NCI-H774 (cell line): ENCODE measurements at regions not wholly inside any gene's neighbourhood (a gene's known extent, or its start where the extent isn't known, plus 50 kb on each side); places are given as distances from the start of the nearest gene placed in this dataset.
"Not testable (repeated sequence)": the region's sequence is repeated elsewhere in the genome, so short reads cannot be mapped to it uniquely, and the experiment has no call there.

Source experiments
- DNase-seq: peaks from one replicate; lab custom pipeline; 2025; lab: John Stamatoyannopoulos, UW

DNA sequence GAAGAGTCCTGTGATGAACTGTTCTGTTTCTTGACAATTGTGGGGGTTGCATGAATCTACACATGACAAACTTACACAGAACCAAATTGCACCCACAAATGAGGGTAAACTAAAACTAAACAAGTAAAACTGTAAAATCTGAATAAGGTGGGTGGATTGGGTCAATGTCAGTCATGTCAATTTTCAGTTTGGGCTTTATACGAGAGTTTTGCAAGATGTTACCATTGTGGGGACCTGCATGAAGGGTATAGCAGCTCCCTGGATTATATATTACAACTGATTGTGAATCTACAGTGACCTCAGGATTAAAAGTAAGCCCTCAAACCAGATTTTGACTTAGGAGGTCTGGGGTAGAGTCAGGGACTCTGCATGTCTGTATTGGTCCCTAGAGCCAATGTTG lies 101.5 kb upstream of the LHX5 start:
- no peak for DNase-seq

DNA sequence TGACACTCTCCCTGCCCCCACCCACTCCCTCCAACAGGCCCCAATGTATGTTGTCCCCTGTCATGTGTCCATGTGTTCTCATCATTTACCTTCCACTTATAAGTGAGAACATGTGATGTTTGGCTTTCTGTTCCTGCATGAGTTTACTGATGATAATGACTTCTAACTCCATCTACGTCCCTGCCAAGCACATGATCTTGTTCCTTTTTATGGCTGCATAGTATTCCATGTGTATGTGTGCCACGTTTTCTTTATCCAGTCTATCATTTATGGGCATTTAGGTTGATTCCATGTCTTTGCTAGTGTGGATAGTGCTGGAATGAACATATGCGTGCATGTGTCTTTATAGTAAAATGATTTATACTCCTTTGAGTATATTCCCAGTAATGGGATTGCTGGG lies 100.0 kb upstream of the LHX5 start:
- no peak for DNase-seq

GRCh38 chr12:113569806-113570205 lies 98.1 kb upstream of the LHX5 start:
- no peak for DNase-seq

- no peak for DNase-seq
These were observed 96.3 kb upstream of the LHX5 start for GRCh38 chr12:113568021-113568420.

DNA sequence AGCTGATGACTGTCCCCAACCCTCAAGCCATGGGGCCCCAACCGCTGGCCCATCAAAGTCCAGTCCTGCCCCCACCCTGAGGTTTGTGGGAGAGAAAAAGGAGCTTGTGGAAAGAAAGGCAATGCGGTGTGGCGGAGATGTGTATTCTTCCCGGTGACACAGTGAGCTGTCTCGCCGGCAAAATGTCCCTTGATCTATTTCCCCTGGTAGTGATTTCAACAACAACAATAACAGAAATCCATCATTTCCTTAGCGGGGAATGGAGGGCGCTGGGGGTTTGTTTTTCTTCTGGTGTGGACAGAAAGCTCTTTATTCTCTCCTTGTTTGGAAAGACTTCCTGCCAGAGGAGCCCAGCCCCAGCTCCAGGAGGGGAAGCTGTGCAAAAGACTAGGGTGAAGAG lies 93.7 kb upstream of the LHX5 start:
- DNase-seq, result no peak

- DNase-seq, result no peak
These were observed 89.6 kb upstream of the LHX5 start for GRCh38 chr12:113561068-113561780.

DNA sequence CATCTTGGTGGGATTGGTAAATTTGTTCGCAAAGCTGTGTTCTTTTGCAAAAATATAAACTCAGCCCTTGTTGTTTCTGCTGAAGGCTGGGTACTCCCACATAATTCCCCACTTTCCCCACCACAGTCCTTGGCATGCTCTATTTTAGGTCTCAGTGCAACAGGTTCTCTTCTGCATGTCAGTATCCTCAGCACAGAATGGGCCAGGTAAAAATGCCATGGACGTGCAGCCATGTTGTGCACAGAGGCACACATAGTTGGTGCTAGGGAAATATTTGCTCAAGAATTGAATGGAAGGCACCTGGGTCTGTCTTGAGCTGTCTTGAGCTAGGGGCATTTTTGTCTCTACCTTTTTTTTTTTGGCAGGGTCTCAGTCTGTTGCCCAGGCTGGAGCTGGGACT lies 87.8 kb upstream of the LHX5 start:
- DNase-seq, result no peak

GRCh38 chr12:113555226-113555625 lies 83.6 kb upstream of the LHX5 start:
- no peak for DNase-seq

GRCh38 chr12:113552760-113553159 lies 81.1 kb upstream of the LHX5 start:
- no peak for DNase-seq

- no peak for DNase-seq
These were observed 79.9 kb upstream of the LHX5 start for GRCh38 chr12:113551563-113551962.

DNA sequence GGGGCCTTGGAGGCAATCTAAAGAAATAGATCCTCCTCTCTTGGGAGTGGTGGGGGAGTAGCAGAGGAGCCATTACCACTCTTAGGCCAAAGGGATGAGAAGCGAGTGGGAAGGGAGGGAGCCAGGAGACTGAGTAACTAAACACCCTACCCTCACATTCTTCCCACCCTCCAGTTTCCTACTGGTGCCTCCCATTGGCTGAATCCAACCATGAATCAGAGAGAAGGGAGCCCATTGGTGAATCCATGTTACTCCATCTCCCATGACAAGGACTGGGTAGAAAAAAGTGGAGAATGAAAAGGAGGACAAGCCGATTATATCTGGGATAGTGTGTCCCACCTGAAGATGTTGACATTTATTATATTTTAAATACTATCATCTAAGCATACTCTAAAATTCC lies 76.8 kb upstream of the LHX5 start:
- DNase-seq, result no peak

DNA sequence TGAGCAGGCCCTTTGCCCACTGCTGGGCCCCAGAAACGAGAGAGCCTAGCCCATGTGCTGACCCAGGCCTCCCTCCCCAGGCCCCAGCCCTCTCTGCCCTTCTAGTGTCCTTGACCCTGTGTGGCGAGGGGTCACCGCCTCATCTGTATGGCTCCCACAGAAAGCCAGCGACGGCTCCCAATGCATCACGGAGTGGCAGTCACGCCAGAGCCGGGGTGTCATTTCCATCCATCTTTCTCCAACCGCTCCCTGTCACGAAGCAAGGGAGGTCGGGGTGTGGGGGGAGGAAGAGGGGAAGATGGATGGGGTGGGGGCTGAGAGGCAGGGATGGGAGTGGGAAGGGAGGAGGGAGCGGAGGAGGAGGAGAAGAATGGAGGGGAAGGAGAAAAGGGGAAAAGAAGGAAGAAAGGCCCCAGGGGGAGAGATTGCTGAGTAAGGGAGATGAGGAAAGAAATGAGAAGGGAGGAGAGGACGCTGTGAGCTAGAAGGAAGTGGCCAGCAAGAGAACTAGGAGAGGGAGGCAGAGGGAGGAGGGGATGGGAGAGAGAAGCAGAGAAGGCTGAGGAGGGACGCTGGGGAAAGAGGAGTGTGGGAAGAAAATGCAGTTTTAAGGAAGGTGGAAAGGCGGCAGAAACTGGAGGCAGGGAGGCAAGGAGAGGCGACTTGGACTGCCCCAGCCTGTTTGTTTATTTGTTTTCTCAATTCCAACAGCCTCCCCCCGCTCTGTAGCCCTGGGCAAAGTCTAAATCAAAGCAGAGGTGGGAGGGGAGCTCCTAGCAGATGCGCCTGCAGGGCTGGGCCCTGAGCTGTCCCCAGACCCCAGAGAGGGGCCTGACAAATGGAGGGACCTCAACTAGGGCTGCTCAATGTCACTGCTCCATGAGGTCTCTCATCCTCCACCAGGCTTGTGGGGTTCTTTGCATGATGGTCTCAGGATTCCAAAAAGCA lies 75.5 kb upstream of the LHX5 start:
- no peak for DNase-seq

DNA sequence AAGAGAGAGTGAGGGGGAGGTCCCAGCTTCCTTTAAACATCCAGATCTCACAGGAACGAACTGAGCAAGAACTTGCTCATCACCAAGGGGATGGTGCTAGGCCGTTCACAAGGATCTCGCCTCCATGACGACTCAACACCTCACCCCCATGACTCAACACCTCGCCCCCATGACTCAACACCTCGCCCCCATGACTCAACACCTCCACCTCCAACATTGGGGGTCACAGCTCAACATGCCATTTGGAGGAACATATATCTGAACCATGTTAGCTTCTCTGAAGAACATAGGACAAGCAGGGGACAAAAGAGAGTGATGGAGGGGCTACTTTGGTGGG lies 66.0 kb upstream of the LHX5 start:
- DNase-seq, result no peak

GRCh38 chr12:113537046-113537750 lies 65.5 kb upstream of the LHX5 start:
- DNase-seq, result no peak

- no peak for DNase-seq
These were observed 63.4 kb upstream of the LHX5 start for GRCh38 chr12:113535100-113535499.

- no peak for DNase-seq
These were observed 62.9 kb upstream of the LHX5 start for GRCh38 chr12:113534555-113534954.

DNA sequence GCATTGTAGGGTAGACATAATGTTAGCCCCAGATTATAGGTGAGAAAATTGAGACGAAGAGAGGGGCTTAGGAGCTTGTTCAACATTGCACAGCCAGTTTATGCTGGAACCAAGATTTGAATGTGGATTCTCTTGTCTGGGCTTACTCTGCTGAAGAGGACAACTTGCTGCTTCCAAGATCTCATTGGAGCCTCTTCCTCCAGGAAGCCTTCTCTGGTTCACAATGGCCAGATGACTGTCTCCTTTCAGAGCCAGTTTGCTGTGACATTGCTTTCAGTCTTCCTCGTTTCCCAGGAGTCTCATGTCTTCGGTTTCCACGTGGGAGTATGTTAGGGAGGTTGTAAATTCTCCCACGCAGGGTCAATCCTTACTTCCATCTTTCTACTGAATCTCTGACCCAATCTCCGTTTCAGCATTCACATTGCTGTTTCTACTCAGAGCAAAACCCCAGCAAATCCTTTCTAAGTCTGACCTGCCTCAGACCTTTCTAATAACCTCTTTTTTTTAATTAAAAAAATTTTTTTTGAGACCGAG lies 62.2 kb upstream of the LHX5 start:
- DNase-seq, result no peak

GRCh38 chr12:113532292-113532691 lies 60.6 kb upstream of the LHX5 start:
- no peak for DNase-seq

- DNase-seq, result not testable (repeated sequence)
These were observed 59.4 kb upstream of the LHX5 start for GRCh38 chr12:113531073-113531472.

DNA sequence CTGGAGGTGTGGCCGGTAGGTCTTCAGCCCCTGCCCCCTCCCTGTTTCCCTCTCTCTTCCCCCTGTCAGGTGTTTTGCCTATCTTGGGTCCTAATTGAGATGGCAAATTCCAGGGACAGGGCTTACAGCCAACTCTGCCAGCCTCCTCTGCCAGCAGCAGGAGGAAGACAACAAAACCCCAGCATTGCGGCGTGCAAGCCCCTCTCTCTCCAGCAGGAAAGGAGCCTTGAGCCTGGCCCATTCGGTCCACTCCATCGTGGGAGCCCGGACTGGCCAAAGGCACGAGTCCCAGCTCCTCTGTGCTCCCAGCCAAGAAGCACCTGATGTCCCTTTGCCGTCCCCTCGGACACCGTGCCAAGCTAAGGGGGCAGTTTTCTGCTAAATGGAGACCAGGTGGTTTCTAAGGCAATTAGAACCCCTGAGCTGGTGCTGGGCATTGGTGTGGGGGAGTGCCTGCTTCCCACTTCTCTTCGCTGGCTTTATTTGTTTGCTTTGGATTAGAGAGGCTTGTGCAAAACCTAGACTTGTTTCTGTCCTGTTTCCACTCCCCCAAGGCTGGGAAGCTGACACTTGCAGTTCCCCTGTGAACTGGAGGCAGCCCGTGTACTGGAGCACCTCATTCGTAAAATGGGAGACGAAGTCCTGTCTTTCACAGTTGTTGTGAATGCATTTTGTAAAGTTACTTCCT lies 57.1 kb upstream of the LHX5 start:
- no peak for DNase-seq

DNA sequence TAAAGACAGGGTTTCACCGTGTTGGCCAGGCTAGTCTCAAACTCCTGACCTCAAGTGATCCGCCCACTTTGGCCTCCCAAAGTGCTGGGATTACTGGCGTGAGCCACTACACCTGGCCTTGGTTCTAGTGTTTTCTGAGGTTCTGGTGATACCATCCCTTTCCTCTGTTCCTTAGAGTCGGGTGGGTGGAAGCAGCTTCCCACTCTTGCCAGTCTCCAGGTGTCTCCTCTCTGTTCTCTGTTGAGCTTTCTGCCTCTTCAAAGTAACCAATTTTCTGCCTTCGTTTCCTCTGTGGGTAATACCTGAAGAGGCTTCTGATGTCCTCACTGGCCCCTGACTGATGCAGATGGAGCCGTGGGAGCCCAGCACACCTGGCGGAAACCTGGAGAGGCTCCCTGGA lies 53.4 kb upstream of the LHX5 start:
- DNase-seq, result no peak

GRCh38 chr12:113524495-113524894 lies 52.8 kb upstream of the LHX5 start:
- DNase-seq, result no peak
